NCI-H2107 treated with DMSO at 0.1 percent for 48 hours (cell line): ENCODE measurements at regions not wholly inside any gene's neighbourhood (a gene's known extent, or its start where the extent isn't known, plus 50 kb on each side); places are given as distances from the start of the nearest gene placed in this dataset.

Experiments
- DNase-seq: peaks from one replicate; lab custom pipeline; 2025; ENCODE audit not compliant: unreplicated experiment; lab: John Stamatoyannopoulos, UW

DNA sequence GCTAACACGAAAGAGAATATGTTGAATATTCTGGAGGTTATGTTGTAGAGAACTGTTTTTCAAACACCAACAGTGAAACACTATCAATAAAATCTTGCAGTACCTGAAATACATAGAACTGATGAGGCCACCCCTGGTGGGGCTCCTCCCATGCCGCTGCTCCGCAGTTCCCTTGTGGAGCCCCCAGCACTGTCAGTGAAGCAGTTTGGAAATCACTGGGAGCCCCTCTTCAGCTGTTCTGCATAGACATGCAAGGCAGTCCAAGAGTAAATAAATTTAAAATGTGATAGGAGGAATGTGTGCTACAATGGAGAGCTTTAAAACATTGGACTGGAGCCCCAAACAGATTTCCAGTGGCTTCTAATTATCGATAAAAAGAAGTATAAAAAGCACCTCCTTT, 189.4 kb downstream of the FNDC1 start:
- DNase-seq, result no peak

DNA sequence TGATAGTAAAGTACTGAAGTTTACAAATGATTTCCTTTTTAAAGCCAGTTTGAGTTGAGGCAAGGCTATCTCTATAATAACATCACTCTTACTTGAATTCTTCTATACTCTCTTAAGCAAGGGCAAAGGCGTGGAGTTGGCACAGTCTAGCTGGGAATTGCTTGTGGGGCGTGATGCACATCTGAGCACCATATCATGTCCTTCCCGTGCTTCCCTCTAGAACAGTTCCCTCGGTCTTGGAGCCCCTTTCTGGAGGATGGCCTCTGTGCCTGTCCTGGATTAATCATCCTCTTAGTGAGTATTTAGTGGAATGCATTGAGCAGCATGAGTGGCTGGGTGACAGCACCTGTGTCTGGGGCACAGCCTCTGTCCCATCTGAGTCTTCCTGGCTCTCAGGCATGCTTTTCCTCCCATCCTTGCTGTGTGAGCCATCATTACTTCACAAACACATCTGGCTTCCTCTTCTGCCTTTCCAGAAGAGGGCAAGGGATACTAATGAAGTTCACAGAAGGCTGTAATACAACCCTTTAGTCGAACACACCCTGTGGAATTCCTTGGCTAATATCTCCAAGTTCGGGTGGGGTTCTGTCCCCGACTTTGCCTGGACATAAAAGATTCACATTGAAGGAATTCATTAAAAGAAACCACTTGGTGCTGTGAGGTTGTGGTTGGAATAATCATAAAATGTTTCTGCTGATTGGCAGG, 188.2 kb downstream of the FNDC1 start:
- DNase-seq, result no peak

DNA sequence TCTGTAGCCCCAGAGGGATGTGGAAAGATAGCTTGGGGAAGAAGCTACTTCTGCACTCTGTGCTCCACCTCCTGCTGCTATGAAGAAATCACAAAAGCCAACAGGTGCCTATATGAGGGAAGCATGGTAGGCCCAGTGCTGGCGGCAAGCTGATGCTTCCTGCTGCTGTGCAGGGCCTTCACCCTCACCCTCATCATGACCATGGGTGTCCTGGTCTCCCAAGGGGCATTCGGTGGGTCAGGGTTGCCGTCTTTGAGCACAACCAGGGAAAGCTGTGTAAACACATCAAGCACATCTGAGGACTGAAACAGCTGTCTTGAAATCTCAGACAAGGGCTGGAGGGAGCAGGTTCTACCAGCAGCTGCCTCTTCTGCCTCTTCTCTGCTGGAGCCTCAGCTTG, 184.0 kb downstream of the FNDC1 start:
- DNase-seq, result no peak

DNA sequence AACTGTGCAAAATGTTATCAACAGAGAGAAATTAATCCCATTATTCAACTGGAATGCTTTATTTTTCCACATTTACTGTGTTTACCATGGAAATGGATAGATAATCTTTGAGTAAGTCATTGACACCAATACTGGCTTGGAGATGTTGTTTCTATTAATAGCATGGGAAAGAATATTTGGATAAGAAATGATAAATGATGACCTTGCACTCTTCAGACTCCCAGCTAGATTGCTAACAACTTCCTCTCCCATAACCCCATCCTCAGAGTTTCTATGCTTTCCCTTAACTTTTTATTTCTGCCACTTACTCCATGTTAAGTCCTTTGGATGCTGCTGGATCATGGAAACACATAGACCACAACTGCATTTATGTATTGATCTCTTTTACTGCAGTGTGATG, 182.5 kb downstream of the FNDC1 start:
- no peak for DNase-seq

DNA sequence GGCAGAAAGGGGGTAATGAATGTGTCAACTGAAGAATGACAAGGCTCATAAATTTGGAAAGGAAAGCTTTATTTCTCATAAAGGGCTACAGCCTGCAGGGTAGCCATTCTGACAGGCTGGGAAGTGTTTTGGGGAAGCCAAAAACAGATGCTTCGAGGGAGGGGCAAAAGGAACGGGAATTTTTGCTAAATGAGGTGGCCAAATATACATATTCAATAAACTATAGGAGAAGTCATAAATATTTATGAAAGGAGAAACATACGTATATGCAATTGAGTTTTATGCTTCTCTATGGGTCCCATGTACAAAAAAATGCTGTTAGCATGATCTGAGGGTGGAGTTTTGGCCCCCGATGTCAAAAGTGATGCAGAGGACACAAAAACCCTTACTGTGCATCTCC, 180.7 kb downstream of the FNDC1 start:
- DNase-seq, result no peak

DNA sequence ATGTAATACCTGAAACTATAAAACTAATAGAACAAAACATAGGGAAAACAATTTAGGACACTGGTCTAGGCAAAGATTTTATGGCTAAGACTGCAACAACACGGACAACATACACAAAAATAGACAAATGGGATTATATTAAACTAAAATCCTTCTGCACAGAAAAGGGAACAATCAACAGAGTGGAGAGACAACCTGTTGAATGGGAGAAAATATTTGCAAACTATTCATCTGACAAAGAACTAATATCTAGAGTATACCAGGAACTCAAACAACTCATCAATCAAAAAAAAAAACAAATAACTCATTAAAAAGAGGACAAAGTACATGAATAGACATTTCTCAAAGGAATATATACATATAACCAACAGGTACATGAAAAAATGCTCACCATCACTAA, 174.5 kb downstream of the FNDC1 start:
- DNase-seq, result no peak

DNA sequence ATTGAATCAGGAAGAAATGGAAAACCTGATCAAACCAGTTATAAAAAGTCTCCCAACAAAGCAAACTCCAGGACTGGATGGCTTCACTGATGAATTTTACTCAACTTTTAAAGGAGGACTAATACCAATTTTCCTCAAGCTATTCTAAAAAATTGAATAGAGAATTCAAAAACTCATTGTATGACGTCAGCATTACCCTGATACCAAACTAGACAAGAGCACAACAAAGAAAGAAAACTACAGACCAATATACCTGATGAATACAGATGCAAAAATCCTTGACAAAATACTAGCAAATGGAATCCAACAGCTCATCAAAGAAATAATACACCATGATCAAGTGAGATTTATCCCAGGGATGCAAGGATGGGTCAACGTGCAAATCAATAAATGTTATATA, 172.9 kb downstream of the FNDC1 start:
- DNase-seq, result no peak

DNA sequence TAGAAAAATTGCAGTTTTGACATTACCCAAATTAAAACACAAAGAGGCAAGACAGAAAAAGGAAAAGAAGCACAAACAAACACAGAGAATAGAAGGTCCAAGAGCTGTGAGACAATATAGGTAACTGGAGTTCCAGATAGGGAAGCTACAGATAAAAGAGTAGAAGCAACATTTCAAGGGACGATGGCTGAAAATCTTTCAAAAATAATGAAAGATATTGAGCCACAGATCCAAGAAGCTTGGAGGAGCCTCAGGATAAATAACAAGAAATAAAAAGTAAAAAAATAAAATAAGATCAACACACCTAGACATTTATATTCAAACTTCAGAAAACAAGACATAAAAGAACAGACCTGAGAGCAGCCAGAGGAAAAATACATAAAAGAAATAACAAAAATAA, 164.9 kb downstream of the FNDC1 start:
- DNase-seq, result no peak

DNA sequence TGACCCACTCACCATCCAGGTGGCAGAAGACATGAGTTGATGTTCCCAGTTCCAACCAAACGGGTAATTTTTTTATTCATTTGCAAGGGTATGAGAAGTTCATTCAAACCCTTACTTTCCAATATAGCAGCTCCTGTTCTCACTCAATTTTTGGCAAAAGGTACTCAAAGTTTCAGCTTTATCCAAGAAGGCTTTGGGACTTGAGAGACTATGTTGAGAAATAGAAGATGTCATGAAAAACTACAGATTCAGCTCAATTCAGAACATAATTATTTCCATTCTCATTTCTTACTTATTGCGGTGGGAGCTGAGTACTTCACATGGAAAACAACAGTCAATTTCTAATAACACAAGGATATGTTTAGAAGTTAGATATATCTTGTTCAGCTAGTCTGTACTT, 162.3 kb downstream of the FNDC1 start:
- DNase-seq, result no peak

DNA sequence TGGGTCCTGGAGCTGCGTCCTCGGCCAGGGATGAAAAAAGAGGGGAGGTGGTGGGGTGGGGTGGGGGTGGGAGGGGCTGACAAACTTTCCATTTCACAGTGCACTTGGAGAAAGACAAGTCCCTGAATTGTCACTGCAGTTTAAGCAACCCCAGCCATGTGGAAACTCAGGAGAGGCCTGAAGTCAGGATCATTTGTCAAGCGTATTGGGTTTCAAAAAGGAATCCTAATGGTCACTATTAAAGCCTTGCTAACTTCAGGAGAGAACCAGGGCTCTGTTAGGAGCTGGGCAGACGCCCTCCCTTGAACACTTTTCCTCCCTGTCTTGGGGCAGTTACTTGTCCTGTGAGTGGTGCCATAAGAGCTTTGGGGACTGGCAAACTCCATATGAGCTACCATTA, 159.9 kb downstream of the FNDC1 start:
- DNase-seq, result no peak

DNA sequence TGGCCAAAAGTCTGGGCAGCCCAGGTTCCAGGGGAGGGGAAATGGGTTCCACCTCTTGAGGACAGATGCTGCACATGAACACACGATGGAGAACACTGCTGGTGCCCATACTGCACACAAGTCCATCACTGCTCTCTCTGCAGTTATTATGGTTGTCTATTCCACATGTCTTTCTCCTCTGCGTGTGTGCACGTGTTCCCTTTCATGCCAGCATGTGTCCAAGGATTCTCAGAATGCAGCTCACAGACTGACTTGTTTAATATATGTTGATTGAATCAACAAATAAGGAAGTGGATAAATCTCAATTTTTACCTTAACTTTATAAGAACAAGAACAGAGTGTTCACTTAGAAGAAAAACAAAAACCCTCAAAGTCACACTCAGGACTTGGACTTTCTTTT, 158.9 kb downstream of the FNDC1 start:
- no peak for DNase-seq

DNA sequence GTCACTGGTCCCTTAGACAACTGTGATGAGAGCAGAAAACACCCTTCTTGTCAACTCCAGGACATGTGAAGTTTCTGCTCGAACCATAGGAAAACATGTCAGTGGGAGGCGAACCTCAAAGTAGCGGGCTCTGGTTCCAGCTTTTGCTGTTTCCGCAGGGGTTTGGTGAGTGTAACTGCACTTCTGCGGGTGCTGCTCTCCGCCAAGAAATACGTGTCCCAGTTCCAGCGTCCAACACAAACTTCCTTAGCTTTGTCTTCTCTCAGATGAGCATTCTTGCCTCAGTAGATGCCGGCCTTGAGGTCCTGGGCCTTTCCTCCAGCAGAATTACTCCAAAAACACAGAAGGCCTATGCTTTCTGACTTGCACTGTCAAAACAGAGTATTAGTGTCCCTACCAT, 156.3 kb downstream of the FNDC1 start:
- no peak for DNase-seq

DNA sequence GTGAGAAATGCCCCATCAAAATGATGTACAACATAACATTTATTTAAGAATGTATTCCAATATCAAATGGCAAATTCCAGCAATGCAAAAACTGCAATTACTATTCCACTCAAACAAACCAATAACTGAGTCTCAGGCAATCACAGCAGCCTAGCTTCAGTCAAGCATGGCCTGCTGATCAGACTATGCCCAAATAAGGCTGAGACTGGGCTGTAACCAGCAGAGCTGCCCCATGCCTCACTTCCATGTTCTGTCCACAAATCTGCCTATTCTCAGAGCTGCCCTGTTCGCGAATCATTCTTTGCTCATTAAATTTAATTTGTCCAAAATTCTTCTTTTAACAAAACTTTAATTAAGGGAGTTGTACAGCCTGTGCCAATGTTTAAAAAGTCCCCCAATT, 155.4 kb downstream of the FNDC1 start:
- DNase-seq, result no peak
